ENCODE measurements at regions not wholly inside any gene's neighbourhood (a gene's known extent, or its start where the extent isn't known, plus 50 kb on each side); places are given as distances from the start of the nearest gene placed in this dataset.

GRCh38 chr10:91352760-91353159 is 57.4 kb upstream of the HECTD2 start:
- no peaks in the 10 kb centered on the region for H3K36me3 Mint-ChIP-seq
- no peak for DNase-seq (ENCODE audit: low spot score in 2 of 2, unreplicated experiment in 2 of 2)
- peaks cover 3% of the 10 kb centered on the region for H3K9me3 Mint-ChIP-seq
- TF ChIP-seq CTCF (IDR thresholded peaks at IDR 0.05; ENCODE audit: unreplicated experiment): no peak
- H3K4me3 Mint-ChIP-seq: no peak overlapping the region
- peaks cover 5% of the 10 kb centered on the region for H3K4me1 Mint-ChIP-seq
- H3K27me3 Mint-ChIP-seq (ENCODE audit: low read depth): peaks cover 25% of the 10 kb centered on the region
- H3K27ac Mint-ChIP-seq: no peak overlapping the region

DNA sequence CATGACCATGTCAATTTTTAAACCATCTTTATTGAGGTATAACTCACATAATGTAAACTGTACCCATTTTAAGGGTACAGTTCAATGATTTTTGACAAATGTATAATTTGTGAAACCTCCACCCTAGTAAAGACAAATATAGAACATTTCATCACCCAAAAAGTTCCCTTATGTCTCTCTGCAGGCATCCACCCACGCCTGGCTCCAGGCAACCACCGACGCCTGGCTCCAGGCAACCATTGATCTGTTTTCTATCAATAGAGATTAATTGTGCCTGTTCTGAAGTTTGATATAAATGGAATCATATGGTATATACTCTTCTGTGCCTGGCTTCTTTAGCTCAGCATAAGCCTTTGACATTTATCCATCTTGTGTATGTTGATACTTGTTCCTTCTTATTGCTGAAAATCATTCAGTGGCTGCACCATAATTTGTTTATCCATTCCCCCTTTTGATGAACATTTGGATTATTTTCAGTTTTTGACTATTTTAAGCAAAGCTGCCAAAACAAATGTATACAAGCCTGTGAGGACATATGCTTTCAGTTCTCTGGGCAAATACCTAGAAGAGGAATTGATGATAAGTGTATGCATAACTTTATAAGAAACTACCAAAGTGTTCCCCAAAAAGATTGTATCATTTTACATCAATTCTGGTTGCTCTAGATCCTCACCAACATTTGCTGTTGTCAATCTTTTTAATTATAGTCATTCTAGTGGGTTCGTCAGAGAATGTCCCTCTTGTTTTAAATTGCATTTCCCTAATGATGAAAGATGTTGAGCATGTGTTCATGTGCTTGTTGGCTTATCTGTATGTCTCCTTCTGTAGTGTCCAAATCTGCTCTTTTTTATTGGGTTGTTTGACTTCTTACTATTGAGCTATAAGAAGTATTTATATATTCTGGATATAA is 55.7 kb upstream of the HECTD2 start:
- no peaks in the 10 kb centered on the region for H3K36me3 Mint-ChIP-seq
- no peak overlapping the region for H3K27ac Mint-ChIP-seq
- peaks cover 3% of the 10 kb centered on the region for H3K9me3 Mint-ChIP-seq
- DNase-seq (ENCODE audit: low spot score in 2 of 2, unreplicated experiment in 2 of 2): no peak
- H3K4me3 Mint-ChIP-seq: no peak overlapping the region
- peaks cover 5% of the 10 kb centered on the region for H3K4me1 Mint-ChIP-seq
- no peak for TF ChIP-seq CTCF (IDR thresholded peaks at IDR 0.05; ENCODE audit: unreplicated experiment)
- peaks cover 40% of the 10 kb centered on the region for H3K27me3 Mint-ChIP-seq (ENCODE audit: low read depth)

DNA sequence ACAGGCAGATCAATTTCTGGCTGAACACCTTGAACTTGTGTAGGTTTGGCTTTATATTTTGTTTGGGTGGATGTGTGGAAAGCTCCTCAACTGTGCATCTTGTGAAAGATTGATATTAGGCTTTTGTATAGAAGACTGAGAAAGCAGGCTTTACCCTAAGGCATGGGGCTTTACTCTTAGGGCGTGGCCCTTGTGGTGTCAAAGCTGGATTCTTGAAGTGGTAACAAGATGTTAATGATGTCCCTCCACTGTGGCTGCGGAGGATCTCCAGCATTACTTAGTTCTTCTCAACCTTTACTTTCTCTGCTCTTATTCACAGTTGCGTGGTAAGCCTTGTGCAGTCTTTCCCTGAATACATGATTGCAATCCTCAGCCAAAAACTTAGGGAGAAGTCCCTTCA is 54.1 kb upstream of the HECTD2 start:
- H3K4me3 Mint-ChIP-seq: no peak overlapping the region
- DNase-seq (ENCODE audit: low spot score in 2 of 2, unreplicated experiment in 2 of 2): no peak
- H3K27me3 Mint-ChIP-seq (ENCODE audit: low read depth): peaks cover 50% of the 10 kb centered on the region
- no peaks in the 10 kb centered on the region for H3K36me3 Mint-ChIP-seq
- H3K27ac Mint-ChIP-seq: no peak overlapping the region
- TF ChIP-seq CTCF (IDR thresholded peaks at IDR 0.05; ENCODE audit: unreplicated experiment): no peak
- H3K4me1 Mint-ChIP-seq: no peaks in the 10 kb centered on the region
- H3K9me3 Mint-ChIP-seq: peaks cover 3% of the 10 kb centered on the region

- Mint-ChIP-seq H3K36me3 (no peaks in the 10 kb centered on the region), H3K4me3 (no peak overlapping the region), H3K4me1 (no peaks in the 10 kb centered on the region), H3K9me3 (peaks cover 8% of the 10 kb centered on the region), H3K27ac (no peak overlapping the region), H3K27me3 (ENCODE audit: low read depth) (peaks cover 62% of the 10 kb centered on the region)
- DNase-seq (ENCODE audit: low spot score in 2 of 2, unreplicated experiment in 2 of 2): no peak
- no peak for TF ChIP-seq CTCF (IDR thresholded peaks at IDR 0.05; ENCODE audit: unreplicated experiment)
These were observed 52.6 kb upstream of the HECTD2 start for GRCh38 chr10:91357497-91357896.
